Nephron progenitor cell (in vitro differentiated cells): ENCODE measurements at regions not wholly inside any gene's neighbourhood (a gene's known extent, or its start where the extent isn't known, plus 50 kb on each side); places are given as distances from the start of the nearest gene placed in this dataset.
"Not testable (repeated sequence)": the region's sequence is repeated elsewhere in the genome, so short reads cannot be mapped to it uniquely, and the experiment has no call there.

Experiments
- DNase-seq: peaks from one replicate; pipeline ENCODE4 v3.0.0; 2021
- H3K27ac Mint-ChIP-seq: 2 replicates; pipeline ENCODE4 v1.8.0; 2021; ENCODE audit warnings: mild to moderate bottlenecking, moderate library complexity, mixed read lengths
- H3K27me3 Mint-ChIP-seq: 2 replicates; pipeline ENCODE4 v1.8.0; 2021; ENCODE audit warnings: mild to moderate bottlenecking, low read depth, mixed read lengths; ENCODE audit not compliant: poor library complexity
- H3K36me3 Mint-ChIP-seq: 2 replicates; pipeline ENCODE4 v1.8.0; 2021; ENCODE audit warnings: low read depth, mixed read lengths
- H3K4me1 Mint-ChIP-seq: 2 replicates; pipeline ENCODE4 v1.8.0; 2021; ENCODE audit warnings: mixed read lengths
- H3K4me3 Mint-ChIP-seq: 2 replicates; pipeline ENCODE4 v1.8.0; 2021; ENCODE audit warnings: mild to moderate bottlenecking, moderate library complexity, mixed read lengths
- H3K9me3 Mint-ChIP-seq: 2 replicates; pipeline ENCODE4 v1.8.0; 2021; ENCODE audit warnings: mild to moderate bottlenecking, moderate library complexity, mixed read lengths
- CTCF ChIP-seq: fragments of 200-600 bp; sonication (generic); IDR thresholded peaks from 2 replicates; pipeline ENCODE4 v1.5.0; 2021; ENCODE audit warnings: antibody characterized with exemption

GRCh38 chr1:71295350-71295749, 214.5 kb upstream of the ZRANB2 start:
- Mint-ChIP-seq H3K27ac (peak overlapping the region; percentile 96), H3K27me3 (no peaks in the 10 kb centered on the region), H3K36me3 (peaks cover 10% of the 10 kb centered on the region), H3K4me3 (peak overlapping the region; percentile 18), H3K9me3 (peaks cover 11% of the 10 kb centered on the region), H3K4me1 (peaks cover under 1% of the 10 kb centered on the region)
- TF ChIP-seq CTCF, result no peak
- DNase-seq, result peak; percentile 22

- no peak overlapping the region for H3K27ac Mint-ChIP-seq
- DNase-seq, result no peak
- H3K9me3 Mint-ChIP-seq, result peaks cover 20% of the 10 kb centered on the region
- H3K4me1 Mint-ChIP-seq, result peaks cover 7% of the 10 kb centered on the region
- peaks cover 16% of the 10 kb centered on the region for H3K36me3 Mint-ChIP-seq
- H3K4me3 Mint-ChIP-seq, result no peak overlapping the region
- TF ChIP-seq CTCF, result no peak
- H3K27me3 Mint-ChIP-seq, result no peaks in the 10 kb centered on the region
These were observed 213.3 kb upstream of the ZRANB2 start for GRCh38 chr1:71294178-71294577.

- Mint-ChIP-seq H3K27me3 (no peaks in the 10 kb centered on the region), H3K9me3 (peaks cover 25% of the 10 kb centered on the region), H3K4me3 (no peak overlapping the region), H3K36me3 (peaks cover 16% of the 10 kb centered on the region), H3K4me1 (peaks cover 7% of the 10 kb centered on the region), H3K27ac (no peak overlapping the region)
- no peak for TF ChIP-seq CTCF
- DNase-seq, result no peak
These were observed 211.4 kb upstream of the ZRANB2 start for GRCh38 chr1:71292203-71292602.

- H3K4me3 Mint-ChIP-seq, H3K27me3 Mint-ChIP-seq, H3K27ac Mint-ChIP-seq, DNase-seq, H3K4me1 Mint-ChIP-seq: not testable (repeated sequence)
- Mint-ChIP-seq H3K36me3 (peaks cover 16% of the 10 kb centered on the region), H3K9me3 (peaks cover 25% of the 10 kb centered on the region)
These were observed 209.8 kb upstream of the ZRANB2 start for GRCh38 chr1:71290506-71291237.

GRCh38 chr1:71285529-71285928, 204.7 kb upstream of the ZRANB2 start:
- peaks cover 23% of the 10 kb centered on the region for H3K9me3 Mint-ChIP-seq
- H3K4me1 Mint-ChIP-seq, result peaks cover 7% of the 10 kb centered on the region
- no peak overlapping the region for H3K27ac Mint-ChIP-seq
- no peak for TF ChIP-seq CTCF
- peaks cover 6% of the 10 kb centered on the region for H3K36me3 Mint-ChIP-seq
- no peak overlapping the region for H3K4me3 Mint-ChIP-seq
- no peak for DNase-seq
- no peaks in the 10 kb centered on the region for H3K27me3 Mint-ChIP-seq

GRCh38 chr1:71276466-71276865, 195.6 kb upstream of the ZRANB2 start:
- no peak overlapping the region for H3K4me3 Mint-ChIP-seq
- no peak for TF ChIP-seq CTCF
- no peaks in the 10 kb centered on the region for H3K36me3 Mint-ChIP-seq
- H3K27me3 Mint-ChIP-seq, result peaks cover 3% of the 10 kb centered on the region
- H3K27ac Mint-ChIP-seq, result no peak overlapping the region
- no peak for DNase-seq
- peaks cover 5% of the 10 kb centered on the region for H3K9me3 Mint-ChIP-seq
- peaks cover 15% of the 10 kb centered on the region for H3K4me1 Mint-ChIP-seq
